ENCODE measurements at regions not wholly inside any gene's neighbourhood (a gene's known extent, or its start where the extent isn't known, plus 50 kb on each side); places are given as distances from the start of the nearest gene placed in this dataset.

DNA sequence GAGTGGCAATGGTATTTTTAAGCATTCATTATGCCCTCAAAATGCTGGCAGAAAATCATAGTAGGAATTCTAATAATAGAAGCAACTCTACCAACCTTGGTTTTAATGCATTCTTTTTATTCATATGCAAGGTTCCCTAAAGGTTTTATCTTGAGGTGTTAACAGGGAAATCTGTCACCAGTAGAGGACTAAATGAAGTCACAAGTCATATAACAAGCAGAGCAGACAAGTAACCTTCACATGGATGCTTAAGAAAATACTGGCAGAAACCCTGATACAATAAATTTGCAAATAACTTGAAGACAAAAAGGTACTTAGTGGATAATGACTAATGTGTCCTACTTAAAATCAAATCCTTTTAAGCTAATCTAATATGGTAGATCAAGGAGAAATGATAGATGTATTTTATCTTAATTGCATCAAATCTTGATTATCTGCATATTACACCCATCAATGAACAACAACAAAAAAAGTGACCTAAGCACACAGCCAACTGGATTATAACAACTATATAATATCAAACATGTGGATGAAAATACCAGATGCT is 73.3 kb downstream of the RFC3 start:
- Histone ChIP-seq H3K27ac (replicated peaks) (no peak overlapping the region), H3K27me3 (ENCODE audit: insufficient read depth, poor library complexity, severe bottlenecking) (no peaks in the 10 kb centered on the region), H3K4me3 (replicated peaks; ENCODE audit: insufficient read depth, low read length) (no peak overlapping the region)
- DNase-seq (ENCODE audit: low read depth in 1 of 2, low spot score in 1 of 2): no peak
- TF ChIP-seq POLR2AphosphoS5 (IDR thresholded peaks at IDR 0.05; ENCODE audit: low read depth): no peak
- TF ChIP-seq GABPA (IDR thresholded peaks at IDR 0.05; ENCODE audit: low read depth): no peak
- TF ChIP-seq, protein P1, sequence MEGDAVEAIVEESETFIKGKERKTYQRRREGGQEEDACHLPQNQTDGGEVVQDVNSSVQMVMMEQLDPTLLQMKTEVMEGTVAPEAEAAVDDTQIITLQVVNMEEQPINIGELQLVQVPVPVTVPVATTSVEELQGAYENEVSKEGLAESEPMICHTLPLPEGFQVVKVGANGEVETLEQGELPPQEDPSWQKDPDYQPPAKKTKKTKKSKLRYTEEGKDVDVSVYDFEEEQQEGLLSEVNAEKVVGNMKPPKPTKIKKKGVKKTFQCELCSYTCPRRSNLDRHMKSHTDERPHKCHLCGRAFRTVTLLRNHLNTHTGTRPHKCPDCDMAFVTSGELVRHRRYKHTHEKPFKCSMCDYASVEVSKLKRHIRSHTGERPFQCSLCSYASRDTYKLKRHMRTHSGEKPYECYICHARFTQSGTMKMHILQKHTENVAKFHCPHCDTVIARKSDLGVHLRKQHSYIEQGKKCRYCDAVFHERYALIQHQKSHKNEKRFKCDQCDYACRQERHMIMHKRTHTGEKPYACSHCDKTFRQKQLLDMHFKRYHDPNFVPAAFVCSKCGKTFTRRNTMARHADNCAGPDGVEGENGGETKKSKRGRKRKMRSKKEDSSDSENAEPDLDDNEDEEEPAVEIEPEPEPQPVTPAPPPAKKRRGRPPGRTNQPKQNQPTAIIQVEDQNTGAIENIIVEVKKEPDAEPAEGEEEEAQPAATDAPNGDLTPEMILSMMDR (IDR thresholded peaks at IDR 0.05; ENCODE audit: insufficient read depth, low read length): no peak
- no peak for TF ChIP-seq REST (IDR thresholded peaks at IDR 0.05; ENCODE audit: insufficient replicate concordance, low read depth)
- TF ChIP-seq SPI1 (IDR thresholded peaks at IDR 0.05; ENCODE audit: borderline replicate concordance, low read depth): no peak

GRCh38 chr13:33893559-33893958 is 75.6 kb downstream of the RFC3 start:
- no peaks in the 10 kb centered on the region for H3K27me3 ChIP-seq (ENCODE audit: insufficient read depth, poor library complexity, severe bottlenecking)
- no peak overlapping the region for H3K27ac ChIP-seq (replicated peaks)
- DNase-seq (ENCODE audit: low read depth in 1 of 2, low spot score in 1 of 2): no peak
- H3K4me3 ChIP-seq (replicated peaks; ENCODE audit: insufficient read depth, low read length): no peak overlapping the region
- TF ChIP-seq SPI1 (IDR thresholded peaks at IDR 0.05; ENCODE audit: borderline replicate concordance, low read depth) (no peak), REST (IDR thresholded peaks at IDR 0.05; ENCODE audit: insufficient replicate concordance, low read depth) (no peak), GABPA (IDR thresholded peaks at IDR 0.05; ENCODE audit: low read depth) (no peak), POLR2AphosphoS5 (IDR thresholded peaks at IDR 0.05; ENCODE audit: low read depth) (no peak)
- TF ChIP-seq, protein P1 (IDR thresholded peaks at IDR 0.05; ENCODE audit: insufficient read depth, low read length): no peak

DNA sequence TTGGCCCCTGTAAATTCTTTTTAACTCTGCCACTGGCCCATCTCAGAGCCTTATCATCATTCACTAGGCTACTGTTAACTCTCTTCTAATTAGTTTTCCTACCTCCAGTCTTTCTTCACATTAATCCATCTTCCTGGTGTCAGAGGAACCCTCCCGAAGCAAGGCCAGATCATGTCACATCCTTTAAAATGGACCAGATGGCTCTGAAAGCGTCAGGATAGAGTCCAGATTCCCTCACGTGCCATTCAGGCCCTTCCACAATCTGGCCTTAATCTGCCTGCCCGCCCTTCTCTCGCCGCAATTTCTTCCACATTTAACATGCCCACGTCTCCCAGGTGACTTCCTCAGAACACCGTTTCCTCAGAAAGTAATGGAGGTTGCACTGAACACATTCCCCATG is 86.5 kb downstream of the RFC3 start:
- H3K4me3 ChIP-seq (replicated peaks; ENCODE audit: insufficient read depth, low read length): no peak overlapping the region
- no peak for DNase-seq (ENCODE audit: low read depth in 1 of 2, low spot score in 1 of 2)
- no peak for TF ChIP-seq REST (IDR thresholded peaks at IDR 0.05; ENCODE audit: insufficient replicate concordance, low read depth)
- TF ChIP-seq GABPA (IDR thresholded peaks at IDR 0.05; ENCODE audit: low read depth): no peak
- no peak for TF ChIP-seq SPI1 (IDR thresholded peaks at IDR 0.05; ENCODE audit: borderline replicate concordance, low read depth)
- TF ChIP-seq POLR2AphosphoS5 (IDR thresholded peaks at IDR 0.05; ENCODE audit: low read depth): no peak
- TF ChIP-seq, protein P1 (IDR thresholded peaks at IDR 0.05; ENCODE audit: insufficient read depth, low read length): no peak
- no peaks in the 10 kb centered on the region for H3K27me3 ChIP-seq (ENCODE audit: insufficient read depth, poor library complexity, severe bottlenecking)
- H3K27ac ChIP-seq (replicated peaks): no peak overlapping the region

Data from HL-60 (cell line).